GM23338 (cell line): ENCODE measurements at regions not wholly inside any gene's neighbourhood (a gene's known extent, or its start where the extent isn't known, plus 50 kb on each side); places are given as distances from the start of the nearest gene placed in this dataset.

ENCODE experiments used
- ATAC-seq: fragments of 200-7000 bp; cut with Tn5 transposase; 3 replicates; pipeline ENCODE4 v1.9.1; 2020
- DNase-seq: peaks from one replicate; pipeline ENCODE4 v3.0.0-alpha.2; 2015; ENCODE audit warnings: low spot score
- H2AFZ ChIP-seq: fragments of 200-600 bp; sonication (generic); 2 replicates; pipeline ENCODE4 v1.8.0; 2016; ENCODE audit warnings: antibody characterized with exemption, mild to moderate bottlenecking, moderate library complexity
- H3F3A ChIP-seq: fragments of 200-600 bp; sonication (generic); replicated peaks from 2 replicates; pipeline ENCODE4 v1.8.0; 2017; ENCODE audit warnings: antibody characterized with exemption, mixed run types, low read depth
- H3K27ac ChIP-seq: fragments of 200-600 bp; sonication (generic); 2 replicates; pipeline ENCODE4 v1.6.1; 2016; ENCODE audit warnings: low read depth
- H3K27me3 ChIP-seq: fragments of 200-600 bp; sonication (generic); 2 replicates; pipeline ENCODE4 v1.8.0; 2016; ENCODE audit warnings: mild to moderate bottlenecking, mixed run types, moderate library complexity; ENCODE audit not compliant: insufficient read depth
- H3K36me3 ChIP-seq: fragments of 200-600 bp; sonication (generic); 2 replicates; pipeline ENCODE4 v1.8.0; 2016; ENCODE audit warnings: mild to moderate bottlenecking; ENCODE audit not compliant: insufficient read depth
- H3K4me1 ChIP-seq: fragments of 200-600 bp; sonication (generic); 2 replicates; pipeline ENCODE4 v1.8.0; 2016; ENCODE audit warnings: mild to moderate bottlenecking, moderate library complexity; ENCODE audit not compliant: insufficient read depth
- H3K4me2 ChIP-seq: fragments of 200-600 bp; sonication (generic); 2 replicates; pipeline ENCODE4 v1.7.1; 2017; ENCODE audit warnings: mixed run types
- H3K4me3 ChIP-seq: fragments of 200-600 bp; sonication (generic); 2 replicates; pipeline ENCODE4 v1.6.1; 2016; ENCODE audit warnings: mixed run types
- H3K79me2 ChIP-seq: fragments of 200-600 bp; sonication (generic); replicated peaks from 2 replicates; pipeline ENCODE4 v1.8.0; 2017; ENCODE audit warnings: mild to moderate bottlenecking; ENCODE audit not compliant: insufficient read depth
- H3K9me2 ChIP-seq: fragments of 200-600 bp; sonication (generic); 2 replicates; pipeline ENCODE4 v1.8.0; 2017; ENCODE audit not compliant: insufficient read depth
- H4K20me1 ChIP-seq: fragments of 200-600 bp; sonication (generic); replicated peaks from 2 replicates; pipeline ENCODE4 v1.8.0; 2017; ENCODE audit warnings: mild to moderate bottlenecking; ENCODE audit not compliant: insufficient read depth
- H3K27ac Mint-ChIP-seq: 2 replicates; pipeline ENCODE4 v1.8.0; 2020; ENCODE audit warnings: inconsistent platforms, mild to moderate bottlenecking, moderate library complexity, mixed read lengths
- H3K27me3 Mint-ChIP-seq: 3 replicates; pipeline ENCODE4 v1.8.0; 2022; ENCODE audit warnings: low read depth, mild to moderate bottlenecking, moderate library complexity, mixed read lengths, inconsistent platforms; ENCODE audit not compliant: insufficient read depth, poor library complexity
- H3K36me3 Mint-ChIP-seq: 3 replicates; pipeline ENCODE4 v1.8.0; 2021; ENCODE audit warnings: low read depth, mild to moderate bottlenecking, inconsistent platforms, moderate library complexity, mixed read lengths
- H3K4me1 Mint-ChIP-seq: 3 replicates; pipeline ENCODE4 v1.8.0; 2020; ENCODE audit warnings: mild to moderate bottlenecking, inconsistent platforms, mixed read lengths
- H3K4me3 Mint-ChIP-seq: 3 replicates; pipeline ENCODE4 v1.8.0; 2021; ENCODE audit warnings: moderate library complexity, mild to moderate bottlenecking, inconsistent platforms, mixed read lengths
- H3K9me3 Mint-ChIP-seq: 3 replicates; pipeline ENCODE4 v1.8.0; 2020; ENCODE audit warnings: moderate library complexity, mild to moderate bottlenecking, inconsistent platforms, mixed read lengths
- CREB1 ChIP-seq: fragments of 250-450 bp; sonication (Bioruptor Pico); IDR thresholded peaks from 2 replicates; pipeline ENCODE4 v1.5.0; 2020; ENCODE audit warnings: low read depth, mild to moderate bottlenecking, moderate library complexity
- EZH2 ChIP-seq: fragments of 200-600 bp; sonication (generic); IDR thresholded peaks from one replicate; pipeline ENCODE4 v1.8.0; 2017; ENCODE audit warnings: antibody characterized with exemption, mild to moderate bottlenecking, low read depth; ENCODE audit not compliant: unreplicated experiment
- JUNB ChIP-seq: IDR thresholded peaks from one replicate; pipeline ENCODE4 v1.6.1; 2016; ENCODE audit warnings: antibody characterized with exemption; ENCODE audit not compliant: unreplicated experiment
- POLR2AphosphoS5 ChIP-seq: IDR thresholded peaks from 2 replicates; pipeline ENCODE4 v1.6.1; 2016; ENCODE audit warnings: antibody characterized with exemption, low read depth
- STAT1 ChIP-seq: IDR thresholded peaks from one replicate; pipeline ENCODE4 v1.6.1; 2016; ENCODE audit warnings: antibody characterized with exemption; ENCODE audit not compliant: unreplicated experiment
- ZNF114 ChIP-seq: fragments of 250-450 bp; sonication (Bioruptor Pico); IDR thresholded peaks from 2 replicates; pipeline ENCODE4 v1.5.0; 2020; ENCODE audit warnings: mild to moderate bottlenecking, moderate library complexity
- ZNF331 ChIP-seq: fragments of 250-450 bp; sonication (Bioruptor Pico); IDR thresholded peaks from 2 replicates; pipeline ENCODE4 v1.5.0; 2020; ENCODE audit warnings: low read depth, mild to moderate bottlenecking, moderate library complexity
- ZNF462 ChIP-seq: fragments of 250-450 bp; sonication (Bioruptor Pico); IDR thresholded peaks from 2 replicates; pipeline ENCODE4 v1.5.0; 2020; ENCODE audit warnings: mild to moderate bottlenecking, moderate library complexity

GRCh38 chrX:39823424-39823823 lies 274.3 kb downstream of the BCOR start:
- Histone ChIP-seq H3K4me2 (no peak overlapping the region), H3K9me2 (no peaks in the 10 kb centered on the region), H2AFZ (no peak overlapping the region), H3F3A (no peaks in the 10 kb centered on the region), H3K4me3 (no peak overlapping the region), H3K27ac (no peak overlapping the region), H3K4me1 (peaks cover 13% of the 10 kb centered on the region; the same call in 1 of the 2 replicates), H3K36me3 (no peaks in the 10 kb centered on the region), H3K79me2 (no peaks in the 10 kb centered on the region), H4K20me1 (no peaks in the 10 kb centered on the region), H3K27me3 (peaks cover 7% of the 10 kb centered on the region; the same call in 1 of the 2 replicates)
- DNase-seq: no peak
- no peak for TF ChIP-seq ZNF114
- no peak for TF ChIP-seq ZNF331 (CRISPR knock-in tag)
- no peak for TF ChIP-seq CREB1 (CRISPR knock-in tag)
- TF ChIP-seq JUNB: no peak
- ATAC-seq: no peak
- Mint-ChIP-seq H3K36me3 (no peaks in the 10 kb centered on the region; the same call in 2 of the 3 replicates), H3K4me3 (no peak overlapping the region), H3K27me3 (peaks cover 18% of the 10 kb centered on the region), H3K4me1 (peaks cover 36% of the 10 kb centered on the region), H3K9me3 (peaks cover 3% of the 10 kb centered on the region; the same call in 1 of the 3 replicates), H3K27ac (no peak overlapping the region)

GRCh38 chrX:39823854-39824253 lies 273.9 kb downstream of the BCOR start:
- Histone ChIP-seq H3K27ac (no peak overlapping the region), H3F3A (no peaks in the 10 kb centered on the region), H3K36me3 (no peaks in the 10 kb centered on the region), H3K4me3 (no peak overlapping the region), H3K9me2 (no peaks in the 10 kb centered on the region), H4K20me1 (no peaks in the 10 kb centered on the region), H3K4me2 (no peak overlapping the region), H3K4me1 (peaks cover 10% of the 10 kb centered on the region; the same call in 1 of the 2 replicates), H2AFZ (no peak overlapping the region), H3K79me2 (no peaks in the 10 kb centered on the region), H3K27me3 (peaks cover 7% of the 10 kb centered on the region; the same call in 1 of the 2 replicates)
- Mint-ChIP-seq H3K4me1 (peaks cover 32% of the 10 kb centered on the region), H3K36me3 (no peaks in the 10 kb centered on the region; the same call in 2 of the 3 replicates), H3K27ac (no peak overlapping the region), H3K9me3 (peaks cover 3% of the 10 kb centered on the region; the same call in 1 of the 3 replicates), H3K4me3 (no peak overlapping the region), H3K27me3 (peaks cover 17% of the 10 kb centered on the region)
- no peak for ATAC-seq
- DNase-seq: no peak
- no peak for TF ChIP-seq JUNB
- no peak for TF ChIP-seq CREB1 (CRISPR knock-in tag)
- TF ChIP-seq ZNF462 (CRISPR knock-in tag): no peak
- no peak for TF ChIP-seq POLR2AphosphoS5
- TF ChIP-seq EZH2: no peak
- no peak for TF ChIP-seq STAT1
- TF ChIP-seq ZNF114: no peak
